B cell (primary cell): ENCODE measurements at regions not wholly inside any gene's neighbourhood (a gene's known extent, or its start where the extent isn't known, plus 50 kb on each side); places are given as distances from the start of the nearest gene placed in this dataset.

ENCODE experiments used
- ATAC-seq: fragments of 200-7000 bp; cut with Tn5 transposase; one replicate; pipeline ENCODE4 v1.10.0; 2021; ENCODE audit warnings: low read depth, mild to moderate bottlenecking, moderate number of reproducible peaks, moderate library complexity
- CTCF ChIA-PET: fragments of 350-600 bp; sonication (Branson Sonifier 250); formaldehyde crosslinking; loops from one replicate; lab custom pipeline; 2021; ENCODE audit warnings: antibody characterized with exemption, inconsistent platforms; lab: Charles Lee
- POLR2A ChIA-PET: fragments of 350-600 bp; sonication (Branson Sonifier 250); formaldehyde crosslinking; loops from one replicate; lab custom pipeline; 2021; ENCODE audit warnings: antibody characterized with exemption; lab: Charles Lee
- DNase-seq: peaks from one replicate; pipeline ENCODE4 v3.0.0; 2013
- H2AFZ ChIP-seq: 2 replicates; pipeline ENCODE4 v1.6.1; 2012; ENCODE audit warnings: mild to moderate bottlenecking, low read depth, low read length; ENCODE audit not compliant: insufficient read depth, poor library complexity, severe bottlenecking
- H3K27ac ChIP-seq, 2 donors: 1 replicate in 1 of 2; 2 replicates in 1 of 2; pipeline ENCODE4 v1.5.1; 2012 to 2013; ENCODE audit warnings: low read length in 2 of 2, mild to moderate bottlenecking in 2 of 2, moderate library complexity in 1 of 2
- H3K27me3 ChIP-seq, 4 experiments: fragments of 200-600 bp in 1 of 4; sonication (generic) in 1 of 4; replicated peaks in 1 of 4; 1 replicate in 2 of 4; 2 replicates in 2 of 4; pipeline versions ENCODE4 v1.6.1 to v1.7.0; 2013 to 2016; ENCODE audit warnings: low read length in 3 of 4, mild to moderate bottlenecking in 2 of 4, mixed read lengths in 1 of 4, moderate library complexity in 1 of 4; ENCODE audit not compliant: insufficient read depth in 4 of 4, control insufficient read depth in 3 of 4; ENCODE audit errors: control extremely low read depth in 1 of 4
- H3K36me3 ChIP-seq, 2 experiments: replicated peaks in 1 of 2; 1 replicate in 1 of 2; 2 replicates in 1 of 2; pipeline versions ENCODE4 v1.6.1 to v1.7.1; 2013; ENCODE audit warnings: low read length in 1 of 2; ENCODE audit not compliant: insufficient read depth in 2 of 2, control insufficient read depth in 1 of 2; ENCODE audit errors: control extremely low read depth in 1 of 2, extremely low read depth in 1 of 2
- H3K4me1 ChIP-seq, 2 donors: fragments of 200-600 bp in 1 of 2; sonication (generic) in 1 of 2; 1 replicate in 1 of 2; 2 replicates in 1 of 2; pipeline versions ENCODE4 v1.5.1 to v1.6.1; 2013 to 2017; ENCODE audit warnings: low read length in 2 of 2; ENCODE audit not compliant: control insufficient read depth in 2 of 2, insufficient read depth in 2 of 2
- H3K4me2 ChIP-seq: replicated peaks from 2 replicates; pipeline ENCODE3; 2012; ENCODE audit warnings: mild to moderate bottlenecking, low read depth, low read length; ENCODE audit not compliant: poor library complexity, severe bottlenecking
- H3K4me3 ChIP-seq, 5 experiments: fragments of 200-600 bp in 1 of 5; sonication (generic) in 1 of 5; 1 replicate in 3 of 5; 2 replicates in 2 of 5; pipeline versions ENCODE4 v1.5.1 to v1.7.0; 2011 to 2016; ENCODE audit warnings: low read length in 4 of 5, mild to moderate bottlenecking in 4 of 5, low read depth in 2 of 5, control low read depth in 1 of 5, moderate library complexity in 1 of 5; ENCODE audit not compliant: insufficient read depth in 1 of 5; ENCODE audit errors: control extremely low read depth in 1 of 5, extremely low read depth in 1 of 5
- H3K79me2 ChIP-seq: fragments of 200-600 bp; sonication (generic); one replicate; pipeline ENCODE4 v1.6.0; 2016; ENCODE audit warnings: low read length; ENCODE audit not compliant: control insufficient read depth, insufficient read depth
- H3K9ac ChIP-seq: fragments of 200-600 bp; sonication (generic); 2 replicates; pipeline ENCODE4 v1.6.1; 2017; ENCODE audit warnings: mild to moderate bottlenecking, low read length, moderate library complexity
- H3K9me3 ChIP-seq, 3 donors: one replicate each; pipeline versions ENCODE4 v1.6.1 to v1.7.1; 2013; ENCODE audit warnings: low read length in 2 of 3; ENCODE audit not compliant: control insufficient read depth in 2 of 3, insufficient read depth in 1 of 3; ENCODE audit errors: control extremely low read depth in 1 of 3
- H4K20me1 ChIP-seq: 2 replicates; pipeline ENCODE4 v1.6.0; 2012; ENCODE audit warnings: mild to moderate bottlenecking, low read length; ENCODE audit not compliant: insufficient read depth, control insufficient read depth, poor library complexity, severe bottlenecking
- H3K27ac Mint-ChIP-seq: one replicate; pipeline ENCODE4 v1.8.0; 2021; ENCODE audit warnings: mixed read lengths
- H3K27me3 Mint-ChIP-seq: one replicate; pipeline ENCODE4 v1.8.0; 2021; ENCODE audit warnings: mixed read lengths
- H3K4me1 Mint-ChIP-seq: one replicate; pipeline ENCODE4 v1.8.0; 2021; ENCODE audit warnings: mixed read lengths
- H3K4me3 Mint-ChIP-seq: one replicate; pipeline ENCODE4 v1.8.0; 2021; ENCODE audit warnings: mixed read lengths
- H3K9me3 Mint-ChIP-seq: one replicate; pipeline ENCODE4 v1.8.0; 2022; ENCODE audit warnings: mixed read lengths; ENCODE audit not compliant: insufficient read depth
- CTCF ChIP-seq: fragments of 200-600 bp; IDR thresholded peaks from one replicate; pipeline ENCODE4 v1.8.0; 2022; ENCODE audit warnings: antibody characterized with exemption, mild to moderate bottlenecking
- EZH2 ChIP-seq: IDR thresholded peaks from 2 replicates; pipeline ENCODE4 v1.6.1; 2012; ENCODE audit warnings: borderline replicate concordance, low read depth, mild to moderate bottlenecking, moderate library complexity, low read length; ENCODE audit not compliant: insufficient read depth, poor library complexity, severe bottlenecking
- WGBS: methylation state at CpG from one replicate; pipeline ENCODE4 v1.1.5; 2013; ENCODE audit warnings: missing lambda C conversion rate; ENCODE audit not compliant: insufficient coverage; 5-methylcytosine and 5-hydroxymethylcytosine counted together
- intact Hi-C: fragments of 100-400 bp; cut with micrococcal nuclease; formaldehyde crosslinking; loops from one replicate; pipeline ENCODE4 v1.10.0; 2022

GRCh38 chr2:79259296-79259695 is 99.7 kb upstream of the REG3A start:
- H3K27me3 ChIP-seq: no peaks in the 10 kb centered on the region
- no peaks in the 10 kb centered on the region for H3K4me1 ChIP-seq
- H3K27ac Mint-ChIP-seq: no peak overlapping the region
- H3K9me3 Mint-ChIP-seq: peaks cover 6% of the 10 kb centered on the region
- intact Hi-C loops: no loop called here
- H3K4me2 ChIP-seq: no peak overlapping the region
- no peak for TF ChIP-seq CTCF
- no peak for TF ChIP-seq EZH2
- H3K27ac ChIP-seq: no peak overlapping the region
- no peaks in the 10 kb centered on the region for H3K9me3 ChIP-seq
- ChIA-PET CTCF (no interaction called here), POLR2A (no interaction called here)
- no peaks in the 10 kb centered on the region for H3K27me3 Mint-ChIP-seq
- H3K4me3 Mint-ChIP-seq: no peak overlapping the region
- no CpG with 5 or more reads among the region's 3 CpGs for WGBS
- ATAC-seq: no peak
- H3K4me1 Mint-ChIP-seq: no peaks in the 10 kb centered on the region
- H3K9ac ChIP-seq: no peak overlapping the region
- H4K20me1 ChIP-seq: no peaks in the 10 kb centered on the region
- no peak overlapping the region for H3K4me3 ChIP-seq
- no peak overlapping the region for H2AFZ ChIP-seq
- no peaks in the 10 kb centered on the region for H3K79me2 ChIP-seq
- no peaks in the 10 kb centered on the region for H3K36me3 ChIP-seq
- no peak for DNase-seq

GRCh38 chr2:79253243-79253774 is 93.8 kb upstream of the REG3A start:
- Mint-ChIP-seq H3K4me3 (no peak overlapping the region), H3K27me3 (no peaks in the 10 kb centered on the region), H3K9me3 (no peaks in the 10 kb centered on the region), H3K27ac (no peak overlapping the region), H3K4me1 (no peaks in the 10 kb centered on the region)
- H4K20me1 ChIP-seq: no peaks in the 10 kb centered on the region
- H3K4me1 ChIP-seq: no peaks in the 10 kb centered on the region
- H2AFZ ChIP-seq: no peak overlapping the region
- H3K9ac ChIP-seq: no peak overlapping the region
- no peak overlapping the region for H3K4me2 ChIP-seq
- no peak overlapping the region for H3K27ac ChIP-seq
- POLR2A ChIA-PET: no interaction called here
- no peaks in the 10 kb centered on the region for H3K27me3 ChIP-seq
- 83% methylated on average over 1 of the region's 2 CpGs for WGBS
- CTCF ChIA-PET: no interaction called here
- ATAC-seq (no peak), DNase-seq (no peak)
- H3K79me2 ChIP-seq: no peaks in the 10 kb centered on the region
- no peak overlapping the region for H3K4me3 ChIP-seq
- intact Hi-C loops: no loop called here
- no peaks in the 10 kb centered on the region for H3K36me3 ChIP-seq
- TF ChIP-seq CTCF (no peak), EZH2 (no peak)
- no peaks in the 10 kb centered on the region for H3K9me3 ChIP-seq
